Middle frontal gyrus (tissue), 1 donor: ENCODE measurements at regions not wholly inside any gene's neighbourhood (a gene's known extent, or its start where the extent isn't known, plus 50 kb on each side); places are given as distances from the start of the nearest gene placed in this dataset.

Experiments
- DNase-seq: peaks from one replicate; pipeline ENCODE4 v3.0.0-alpha.2; 2015; ENCODE audit warnings: low spot score; ENCODE audit errors: extremely low spot score

- DNase-seq: no peak
These were observed 206.0 kb downstream of the ERMARD start for GRCh38 chr6:169957351-169957963.

DNA sequence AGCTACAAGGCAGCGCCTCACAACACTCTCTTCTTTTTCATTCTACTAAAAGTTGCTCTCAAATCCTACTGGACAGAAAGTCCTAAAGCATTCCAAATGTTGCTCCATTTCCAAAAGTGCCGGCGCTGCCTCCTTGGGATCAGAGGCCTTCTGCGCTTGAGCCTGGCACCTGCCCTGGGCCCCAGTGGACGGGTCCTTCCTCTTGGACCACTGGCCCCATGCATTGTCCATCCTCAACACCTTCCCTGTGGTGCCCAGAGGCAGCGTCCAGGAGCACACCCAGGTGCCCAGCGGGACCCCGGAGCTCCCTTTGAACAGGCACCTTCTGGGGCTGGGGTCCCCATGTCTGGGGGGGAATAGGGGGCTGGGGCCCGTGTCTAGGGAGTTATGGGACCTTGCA lies 205.2 kb downstream of the ERMARD start:
- no peak for DNase-seq

GRCh38 chr6:169955731-169956437 lies 204.5 kb downstream of the ERMARD start:
- DNase-seq: no peak

GRCh38 chr6:169954977-169955376 lies 203.6 kb downstream of the ERMARD start:
- DNase-seq: no peak

DNA sequence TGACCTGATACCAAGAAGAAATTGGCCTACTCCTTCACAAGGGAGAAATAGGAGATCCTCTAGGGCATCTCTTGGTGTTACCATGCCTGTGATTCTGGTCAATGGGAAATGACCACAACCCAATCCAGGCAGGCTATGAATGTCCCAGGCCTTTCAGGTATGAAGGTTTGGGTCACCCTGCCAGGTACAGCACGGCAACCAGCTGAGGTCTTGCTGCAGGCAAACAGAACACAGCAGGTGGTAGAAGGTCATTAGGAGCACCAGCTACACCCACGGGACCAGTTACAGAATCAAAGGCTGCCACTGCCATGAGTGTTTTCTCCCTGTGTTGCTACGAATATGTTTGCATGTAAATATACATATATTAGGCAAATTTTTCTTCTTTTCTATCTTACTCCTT lies 202.3 kb downstream of the ERMARD start:
- DNase-seq: no peak

GRCh38 chr6:169950558-169950957 lies 199.1 kb downstream of the ERMARD start:
- DNase-seq: no peak

- no peak for DNase-seq
These were observed 198.2 kb downstream of the ERMARD start for GRCh38 chr6:169949511-169950097.

DNA sequence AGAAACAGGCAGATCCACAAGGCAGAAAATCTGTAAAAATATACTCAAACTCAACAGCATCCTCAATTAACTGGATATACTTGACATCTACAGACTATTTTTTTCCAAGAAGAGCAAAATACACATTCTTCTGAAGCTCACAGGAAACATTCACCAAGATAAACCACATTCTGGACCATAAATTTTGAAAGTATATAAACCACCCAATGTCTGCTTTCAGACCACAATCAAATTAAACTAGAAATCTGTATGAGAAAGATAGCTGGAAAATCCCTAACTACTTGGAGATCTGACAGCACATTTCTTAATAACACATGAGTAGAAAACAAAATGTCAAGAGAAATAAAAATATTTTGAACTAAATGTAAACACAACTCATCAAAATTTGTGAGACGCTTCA lies 195.5 kb downstream of the ERMARD start:
- DNase-seq: no peak

GRCh38 chr6:169945117-169945516 lies 193.7 kb downstream of the ERMARD start:
- no peak for DNase-seq

DNA sequence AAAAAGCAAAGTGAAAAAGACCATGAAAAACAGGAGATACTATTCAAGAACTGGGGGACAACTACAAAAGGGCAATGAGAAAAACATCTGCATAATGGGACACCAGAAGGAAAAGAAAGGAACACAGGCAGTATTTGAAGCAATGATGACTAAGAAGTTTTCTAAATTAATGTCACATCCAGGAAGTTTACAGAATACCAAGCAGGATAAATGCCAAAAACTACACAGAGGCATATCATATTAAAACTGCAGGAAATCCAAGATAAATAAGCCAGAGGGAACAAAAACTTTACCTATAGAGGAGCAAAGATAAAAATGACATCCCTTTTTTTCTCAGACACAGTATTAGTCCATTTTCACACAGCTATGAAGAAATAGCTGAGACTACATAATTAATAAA lies 193.0 kb downstream of the ERMARD start:
- no peak for DNase-seq

GRCh38 chr6:169944061-169944337 lies 192.6 kb downstream of the ERMARD start:
- no peak for DNase-seq

- DNase-seq: no peak
These were observed 192.0 kb downstream of the ERMARD start for GRCh38 chr6:169943241-169944060.

DNA sequence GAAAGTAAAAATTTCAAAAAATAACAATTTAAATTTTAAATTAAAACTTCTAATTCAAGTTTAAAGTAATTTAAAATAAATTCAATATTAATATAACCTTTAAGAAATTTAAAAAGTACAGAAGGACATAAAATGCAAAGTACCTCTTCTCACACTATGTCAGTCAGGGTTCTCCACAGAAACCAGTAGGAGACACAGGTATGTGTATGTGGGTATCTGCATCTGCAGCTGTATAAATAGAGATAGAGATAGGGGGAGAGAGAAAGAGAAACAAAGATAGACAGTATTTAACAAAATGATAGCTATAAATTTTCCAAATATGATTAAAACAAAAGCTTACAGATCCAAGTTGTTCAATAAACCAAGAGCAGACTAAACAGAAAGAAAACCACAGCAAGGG lies 190.8 kb downstream of the ERMARD start:
- DNase-seq: no peak

- DNase-seq: no peak
These were observed 189.3 kb downstream of the ERMARD start for GRCh38 chr6:169940481-169941271.

- no peak for DNase-seq
These were observed 188.2 kb downstream of the ERMARD start for GRCh38 chr6:169939554-169940164.

DNA sequence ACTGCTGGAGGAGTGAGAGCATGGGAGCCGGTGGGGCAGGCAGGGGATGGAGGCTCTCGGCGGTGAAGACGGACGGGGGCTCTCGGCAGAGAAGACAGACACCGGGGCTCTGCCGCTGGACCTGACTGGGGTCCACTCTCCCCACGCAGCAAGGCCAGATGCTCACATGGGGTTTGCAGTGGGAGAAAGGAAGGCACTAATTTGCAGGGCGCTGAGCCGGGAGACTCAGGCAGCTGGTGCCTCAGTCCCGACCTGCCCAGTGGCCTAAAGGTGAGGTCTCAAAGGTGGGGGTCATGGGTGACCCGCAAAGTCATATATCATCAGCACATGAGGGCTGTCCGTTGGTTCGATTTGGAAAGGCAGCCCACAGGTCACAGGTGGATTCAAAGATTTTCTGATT lies 187.3 kb downstream of the ERMARD start:
- DNase-seq: no peak

GRCh38 chr6:169938262-169938701 lies 186.9 kb downstream of the ERMARD start:
- no peak for DNase-seq

GRCh38 chr6:169937389-169938261 lies 186.2 kb downstream of the ERMARD start:
- DNase-seq: no peak

DNA sequence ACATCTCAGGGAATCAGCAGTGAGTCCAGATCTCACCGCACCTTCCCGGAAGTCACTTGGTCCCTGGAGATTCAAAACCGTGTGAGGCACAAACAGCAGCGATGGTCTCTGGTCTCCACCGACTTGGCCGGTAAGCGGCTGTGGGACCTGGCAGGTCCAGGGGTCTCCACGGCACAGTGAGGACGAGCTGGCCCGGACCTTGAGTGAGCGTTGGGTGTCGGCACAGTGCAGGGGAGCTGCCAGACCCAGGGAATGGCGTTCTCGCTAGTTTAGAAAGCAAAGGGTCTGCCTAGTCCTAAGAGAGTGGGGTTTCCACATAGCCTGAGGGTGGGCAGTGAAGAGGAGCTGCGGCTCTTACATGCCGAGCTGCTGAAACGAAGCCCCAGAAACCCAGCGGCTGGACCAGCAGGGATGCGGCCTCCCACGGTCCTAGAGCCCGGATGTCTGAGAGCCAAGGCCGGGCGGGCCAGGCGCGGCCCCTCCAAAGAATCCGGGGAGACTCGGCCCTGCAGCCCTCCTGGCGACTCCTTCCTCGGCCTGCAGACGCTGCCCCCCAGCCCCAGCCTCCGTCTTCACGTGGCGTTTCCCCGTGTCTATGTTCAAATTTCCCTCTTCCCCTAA lies 185.0 kb downstream of the ERMARD start:
- no peak for DNase-seq

GRCh38 chr6:169935861-169936260 lies 184.4 kb downstream of the ERMARD start:
- no peak for DNase-seq
